Ascending aorta (tissue), 2 donors: ENCODE measurements at regions not wholly inside any gene's neighbourhood (a gene's known extent, or its start where the extent isn't known, plus 50 kb on each side); places are given as distances from the start of the nearest gene placed in this dataset.

Experiments used
- DNase-seq, 2 donors: peaks; one replicate each; pipeline ENCODE4 v3.0.0-alpha.2; 2019; ENCODE audit warnings: low spot score in 2 of 2
- H3K27ac ChIP-seq, 2 donors: fragments of 200-600 bp; sonication (generic); one replicate each; pipeline ENCODE4 v1.5.1; 2016 to 2017; ENCODE audit warnings: mild to moderate bottlenecking in 1 of 2
- H3K27me3 ChIP-seq: fragments of 200-600 bp; sonication (generic); one replicate; pipeline ENCODE4 v1.5.1; 2017
- H3K36me3 ChIP-seq, 2 donors: fragments of 200-600 bp; sonication (generic); one replicate each; pipeline ENCODE4 v1.5.1; 2016
- H3K4me1 ChIP-seq, 2 donors: fragments of 200-600 bp; sonication (generic); one replicate each; pipeline ENCODE4 v1.5.1; 2016 to 2017; ENCODE audit warnings: mild to moderate bottlenecking in 1 of 2
- H3K4me3 ChIP-seq, 2 donors: fragments of 200-600 bp; sonication (generic); one replicate each; pipeline ENCODE4 v1.5.1; 2016 to 2017; ENCODE audit warnings: mild to moderate bottlenecking in 1 of 2
- H3K9me3 ChIP-seq, 2 donors: fragments of 200-600 bp; sonication (generic); one replicate each; pipeline ENCODE4 v1.5.1; 2016
- intact Hi-C: fragments of 100-400 bp; cut with DNase I; formaldehyde crosslinking; loops from one replicate; pipeline ENCODE4 v1.15.1; 2023
- TF ChIP-seq, protein P1 (sequence below), 3 experiments: fragments of 200-600 bp in 2 of 3; fragments of 450-650 bp in 1 of 3; sonication (generic) in 2 of 3; IDR thresholded peaks; one replicate each; pipeline ENCODE4 v1.5.1; 2016 to 2019; ENCODE audit warnings: antibody characterized with exemption in 3 of 3, mild to moderate bottlenecking in 1 of 3, moderate library complexity in 1 of 3

GRCh38 chr15:61410662-61411061, 181.6 kb upstream of the RORA start:
- intact Hi-C loops: no loop called here
- H3K9me3 ChIP-seq: no peaks in the 10 kb centered on the region
- H3K4me3 ChIP-seq: no peak overlapping the region
- TF ChIP-seq, protein P1, sequence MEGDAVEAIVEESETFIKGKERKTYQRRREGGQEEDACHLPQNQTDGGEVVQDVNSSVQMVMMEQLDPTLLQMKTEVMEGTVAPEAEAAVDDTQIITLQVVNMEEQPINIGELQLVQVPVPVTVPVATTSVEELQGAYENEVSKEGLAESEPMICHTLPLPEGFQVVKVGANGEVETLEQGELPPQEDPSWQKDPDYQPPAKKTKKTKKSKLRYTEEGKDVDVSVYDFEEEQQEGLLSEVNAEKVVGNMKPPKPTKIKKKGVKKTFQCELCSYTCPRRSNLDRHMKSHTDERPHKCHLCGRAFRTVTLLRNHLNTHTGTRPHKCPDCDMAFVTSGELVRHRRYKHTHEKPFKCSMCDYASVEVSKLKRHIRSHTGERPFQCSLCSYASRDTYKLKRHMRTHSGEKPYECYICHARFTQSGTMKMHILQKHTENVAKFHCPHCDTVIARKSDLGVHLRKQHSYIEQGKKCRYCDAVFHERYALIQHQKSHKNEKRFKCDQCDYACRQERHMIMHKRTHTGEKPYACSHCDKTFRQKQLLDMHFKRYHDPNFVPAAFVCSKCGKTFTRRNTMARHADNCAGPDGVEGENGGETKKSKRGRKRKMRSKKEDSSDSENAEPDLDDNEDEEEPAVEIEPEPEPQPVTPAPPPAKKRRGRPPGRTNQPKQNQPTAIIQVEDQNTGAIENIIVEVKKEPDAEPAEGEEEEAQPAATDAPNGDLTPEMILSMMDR (IDR thresholded peaks at IDR 0.05): no peak
- H3K4me1 ChIP-seq: no peaks in the 10 kb centered on the region
- no peak overlapping the region for H3K27ac ChIP-seq
- no peaks in the 10 kb centered on the region for H3K27me3 ChIP-seq
- no peak for DNase-seq
- no peaks in the 10 kb centered on the region for H3K36me3 ChIP-seq

DNA sequence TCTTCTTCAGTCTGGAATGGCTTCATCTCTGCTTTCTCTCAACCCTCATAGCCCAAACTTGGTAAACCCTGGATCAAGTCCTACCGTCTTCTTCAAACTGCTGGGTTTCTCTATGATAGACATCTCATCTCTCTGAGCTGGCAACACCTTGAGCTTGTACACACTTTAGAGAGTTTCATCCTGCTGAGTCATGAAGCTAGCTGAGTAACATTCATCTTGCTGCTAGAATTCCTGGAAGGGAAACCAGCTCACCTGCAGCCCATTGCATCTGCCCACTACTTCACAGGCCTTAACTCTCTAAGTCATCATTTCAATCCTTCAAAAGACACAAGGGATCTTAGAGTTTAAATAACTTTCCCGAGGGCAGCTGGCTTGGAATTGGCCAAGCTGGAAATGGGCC, 175.5 kb upstream of the RORA start:
- no peak overlapping the region for H3K27ac ChIP-seq

DNA sequence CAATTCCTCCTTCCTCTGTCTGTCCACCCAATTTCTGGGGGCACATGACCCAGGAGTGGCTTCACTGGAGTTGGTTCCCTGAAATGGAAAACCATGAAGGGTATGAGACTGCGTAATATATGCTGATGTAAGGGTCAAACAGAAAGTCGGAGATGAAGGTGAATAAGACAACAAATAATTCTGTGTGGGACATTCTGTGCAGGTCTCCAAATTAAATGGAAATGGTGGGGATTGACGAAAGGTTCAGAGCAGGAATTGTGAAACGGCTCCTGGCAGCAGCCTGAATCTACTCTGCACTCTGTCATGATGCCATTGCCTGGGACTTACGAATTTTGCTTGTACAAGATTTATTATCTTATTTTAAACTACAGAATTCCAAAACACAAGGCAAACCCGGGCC, 174.8 kb upstream of the RORA start:
- Histone ChIP-seq H3K27ac (no peak overlapping the region), H3K4me3 (no peak overlapping the region), H3K9me3 (no peaks in the 10 kb centered on the region), H3K27me3 (no peaks in the 10 kb centered on the region), H3K4me1 (no peaks in the 10 kb centered on the region), H3K36me3 (no peaks in the 10 kb centered on the region)
- no peak for DNase-seq
- intact Hi-C loops: no loop called here
- TF ChIP-seq, protein P1 (IDR thresholded peaks at IDR 0.05): no peak

More for the DNA sequence above, 175.5 kb upstream of the RORA start:
- Histone ChIP-seq H3K9me3 (no peaks in the 10 kb centered on the region), H3K27me3 (no peaks in the 10 kb centered on the region), H3K4me3 (no peak overlapping the region), H3K36me3 (no peaks in the 10 kb centered on the region), H3K4me1 (no peaks in the 10 kb centered on the region)
- DNase-seq: no peak
- TF ChIP-seq, protein P1 (IDR thresholded peaks at IDR 0.05): no peak
- intact Hi-C loops: no loop called here

- DNase-seq: no peak
- Histone ChIP-seq H3K4me1 (no peaks in the 10 kb centered on the region), H3K9me3 (no peaks in the 10 kb centered on the region), H3K4me3 (no peak overlapping the region), H3K27ac (no peak overlapping the region), H3K36me3 (no peaks in the 10 kb centered on the region), H3K27me3 (no peaks in the 10 kb centered on the region)
- intact Hi-C loops: no loop called here
- TF ChIP-seq, protein P1 (IDR thresholded peaks at IDR 0.05): no peak
Measured at GRCh38 chr15:61401903-61402698, 173.0 kb upstream of the RORA start.

DNA sequence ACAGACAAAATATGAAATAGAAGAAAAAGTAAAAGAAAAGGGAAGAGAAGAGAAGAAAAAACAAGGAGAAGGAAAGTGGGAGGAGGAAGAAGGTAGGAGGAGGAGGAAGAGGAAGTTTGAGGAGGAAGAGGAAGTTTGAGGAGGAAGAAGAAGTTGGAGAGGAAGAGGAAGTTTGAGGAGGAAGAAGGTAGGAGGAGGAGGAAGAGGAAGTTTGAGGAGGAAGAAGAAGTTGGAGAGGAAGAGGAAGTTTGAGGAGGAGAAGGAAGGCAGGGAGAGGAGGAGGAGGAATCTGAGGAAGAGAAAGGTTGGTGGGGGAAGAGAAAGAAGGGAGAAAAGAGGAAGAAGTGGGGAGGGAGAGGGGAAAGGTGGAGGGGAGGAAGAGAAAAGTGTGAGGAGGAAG, 169.2 kb upstream of the RORA start:
- no peaks in the 10 kb centered on the region for H3K9me3 ChIP-seq
- H3K36me3 ChIP-seq: no peaks in the 10 kb centered on the region
- H3K4me3 ChIP-seq: no peak overlapping the region
- H3K27me3 ChIP-seq: no peaks in the 10 kb centered on the region
- no peak for DNase-seq
- H3K4me1 ChIP-seq: no peaks in the 10 kb centered on the region
- intact Hi-C loops: no loop called here
- H3K27ac ChIP-seq: no peak overlapping the region
- TF ChIP-seq, protein P1 (IDR thresholded peaks at IDR 0.05): no peak
